Vagina (tissue), 2 donors: ENCODE measurements at regions not wholly inside any gene's neighbourhood (a gene's known extent, or its start where the extent isn't known, plus 50 kb on each side); places are given as distances from the start of the nearest gene placed in this dataset.
"Not testable (repeated sequence)": the region's sequence is repeated elsewhere in the genome, so short reads cannot be mapped to it uniquely, and the experiment has no call there.

Experiments used
- POLR2A ChIP-seq, 2 donors: fragments of 450-650 bp; IDR thresholded peaks; one replicate each; pipeline ENCODE4 v1.6.1; 2017; ENCODE audit warnings: antibody characterized with exemption in 2 of 2, mild to moderate bottlenecking in 2 of 2, moderate library complexity in 2 of 2
- POLR2AphosphoS5 ChIP-seq, 2 donors: sonication (generic); formaldehyde crosslinking; IDR thresholded peaks; one replicate each; pipeline ENCODE4 v1.9.0; 2017; ENCODE audit warnings: antibody characterized with exemption in 2 of 2, mild to moderate bottlenecking in 2 of 2, low read depth in 1 of 2; ENCODE audit not compliant: insufficient read depth in 1 of 2
- TF ChIP-seq, protein P1 (sequence below), 3 experiments: fragments of 450-650 bp in 2 of 3; fragments of 200-600 bp in 1 of 3; sonication (generic) in 1 of 3; IDR thresholded peaks; one replicate each; pipeline ENCODE4 v1.5.1; 2017 to 2019; ENCODE audit warnings: antibody characterized with exemption in 3 of 3, mild to moderate bottlenecking in 2 of 3, moderate library complexity in 2 of 3

DNA sequence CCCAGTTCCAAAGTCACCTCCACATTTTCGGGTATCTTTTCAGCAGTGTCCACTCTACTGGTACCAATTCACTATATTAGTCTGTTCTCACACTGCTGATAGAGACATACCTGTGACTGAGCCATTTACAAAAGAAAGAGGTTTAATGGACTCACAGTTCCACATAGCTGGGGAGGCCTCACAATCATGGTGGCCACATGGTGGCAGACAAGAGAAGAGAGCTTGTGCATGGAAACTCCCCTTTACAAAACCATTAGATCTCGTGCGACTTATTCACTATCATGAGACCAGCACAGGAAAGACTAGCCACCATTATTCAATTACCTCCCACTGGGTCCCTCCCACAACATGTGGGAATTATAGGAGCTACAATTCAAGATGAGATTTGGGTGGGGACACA, 335.7 kb upstream of the SLC7A11 start:
- TF ChIP-seq POLR2A (IDR thresholded peaks at IDR 0.05); POLR2AphosphoS5 (IDR thresholded peaks at IDR 0.05; ENCODE audit: insufficient read depth in 1 of 2, low read depth in 1 of 2): not testable (repeated sequence)
- TF ChIP-seq, protein P1, sequence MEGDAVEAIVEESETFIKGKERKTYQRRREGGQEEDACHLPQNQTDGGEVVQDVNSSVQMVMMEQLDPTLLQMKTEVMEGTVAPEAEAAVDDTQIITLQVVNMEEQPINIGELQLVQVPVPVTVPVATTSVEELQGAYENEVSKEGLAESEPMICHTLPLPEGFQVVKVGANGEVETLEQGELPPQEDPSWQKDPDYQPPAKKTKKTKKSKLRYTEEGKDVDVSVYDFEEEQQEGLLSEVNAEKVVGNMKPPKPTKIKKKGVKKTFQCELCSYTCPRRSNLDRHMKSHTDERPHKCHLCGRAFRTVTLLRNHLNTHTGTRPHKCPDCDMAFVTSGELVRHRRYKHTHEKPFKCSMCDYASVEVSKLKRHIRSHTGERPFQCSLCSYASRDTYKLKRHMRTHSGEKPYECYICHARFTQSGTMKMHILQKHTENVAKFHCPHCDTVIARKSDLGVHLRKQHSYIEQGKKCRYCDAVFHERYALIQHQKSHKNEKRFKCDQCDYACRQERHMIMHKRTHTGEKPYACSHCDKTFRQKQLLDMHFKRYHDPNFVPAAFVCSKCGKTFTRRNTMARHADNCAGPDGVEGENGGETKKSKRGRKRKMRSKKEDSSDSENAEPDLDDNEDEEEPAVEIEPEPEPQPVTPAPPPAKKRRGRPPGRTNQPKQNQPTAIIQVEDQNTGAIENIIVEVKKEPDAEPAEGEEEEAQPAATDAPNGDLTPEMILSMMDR (IDR thresholded peaks at IDR 0.05): not testable (repeated sequence)
